NCI-H2107 (cell line): ENCODE measurements at regions not wholly inside any gene's neighbourhood (a gene's known extent, or its start where the extent isn't known, plus 50 kb on each side); places are given as distances from the start of the nearest gene placed in this dataset.

ENCODE experiments used
- DNase-seq: peaks from one replicate; lab custom pipeline; 2025; lab: John Stamatoyannopoulos, UW

DNA sequence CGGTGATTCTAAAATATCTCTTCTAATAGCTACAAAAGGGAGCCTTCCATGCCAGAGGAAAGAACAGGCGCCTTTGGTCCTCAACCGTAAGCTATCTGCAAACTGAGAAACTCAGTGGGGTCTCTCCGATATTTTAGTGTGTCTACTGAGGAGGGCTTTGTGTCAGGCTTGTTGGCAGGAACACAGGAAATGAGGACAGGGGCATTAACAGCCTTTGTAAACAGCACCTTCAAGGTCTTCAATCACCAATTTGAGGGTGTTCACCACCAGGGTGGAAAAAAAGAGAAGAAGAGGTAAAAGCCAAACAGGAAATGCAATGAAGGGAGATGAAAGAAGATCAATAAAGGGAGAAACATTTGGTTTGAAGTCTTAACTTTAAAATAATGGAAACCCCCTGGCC is 580.1 kb upstream of the SALL1 start:
- DNase-seq, result no peak

DNA sequence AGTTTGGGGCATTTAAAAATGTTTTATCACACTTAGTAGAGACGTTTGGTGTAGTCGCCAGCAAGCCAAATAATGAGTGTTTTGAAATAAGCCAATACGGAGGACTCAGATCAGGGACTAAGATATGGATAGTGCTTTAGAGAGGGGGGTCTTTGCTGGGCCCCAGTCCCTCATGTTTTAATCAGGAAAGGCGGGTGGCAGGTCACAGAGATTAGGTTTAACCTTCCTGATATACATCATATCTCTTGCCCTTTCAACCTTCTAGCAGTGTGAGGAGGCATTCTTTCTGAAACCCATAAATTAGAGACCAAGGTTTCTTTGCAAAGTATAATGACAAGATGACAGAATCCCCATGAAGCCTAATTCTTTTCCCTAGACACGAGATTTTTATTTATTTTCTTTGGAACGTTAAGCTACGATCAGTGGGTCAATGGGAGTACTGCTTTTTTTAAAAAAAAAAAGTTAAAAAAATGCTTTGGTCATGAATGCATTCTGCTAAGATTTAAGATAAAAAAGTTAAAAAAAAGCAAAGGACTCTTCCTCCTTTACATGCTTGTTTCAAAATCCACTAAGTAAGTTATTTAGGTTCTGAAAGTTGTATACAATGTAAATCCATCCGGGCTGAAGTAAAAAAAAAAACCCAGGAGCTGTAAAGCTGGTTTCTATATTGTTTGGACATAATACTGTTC is 572.1 kb upstream of the SALL1 start:
- no peak for DNase-seq

- no peak for DNase-seq
Measured at GRCh38 chr16:51722467-51722866, 571.4 kb upstream of the SALL1 start.

DNA sequence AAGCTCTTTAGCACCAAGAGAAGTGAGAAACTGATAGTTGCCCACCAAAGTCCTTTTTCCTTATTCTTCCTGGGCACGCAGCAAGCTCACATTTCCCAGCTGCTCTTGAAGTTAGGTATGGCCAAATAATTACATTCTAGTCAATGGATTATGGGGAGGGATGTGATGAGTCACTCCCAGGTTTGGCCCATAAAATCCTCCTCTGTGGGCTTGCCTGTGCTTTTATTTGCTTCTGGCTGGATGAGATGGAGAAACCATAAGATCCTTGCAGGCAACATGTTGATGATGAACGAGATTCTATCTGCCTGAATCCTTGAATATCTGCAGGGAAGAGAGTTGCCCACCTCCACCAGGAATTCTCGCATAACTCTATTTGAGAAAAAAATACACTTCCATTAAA is 568.3 kb upstream of the SALL1 start:
- DNase-seq, result no peak

DNA sequence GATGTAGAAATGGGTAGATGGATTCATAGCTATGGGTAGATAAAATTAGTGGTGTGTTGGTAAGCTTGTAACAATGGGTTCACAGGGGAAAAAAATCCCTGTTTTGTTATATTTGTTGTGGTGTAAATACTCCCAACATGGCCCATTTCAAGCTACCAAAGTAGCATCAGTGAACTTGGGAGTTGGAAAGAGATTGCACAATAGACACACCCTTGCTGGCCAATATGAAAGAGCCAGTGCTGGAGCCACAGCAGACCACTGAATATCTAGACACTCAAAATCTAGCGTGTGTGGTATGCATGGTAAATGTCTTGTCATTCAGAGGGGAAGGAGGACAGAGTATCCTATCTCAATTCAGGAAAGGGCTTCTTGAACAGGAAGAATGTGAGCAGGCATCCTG is 565.1 kb upstream of the SALL1 start:
- DNase-seq, result no peak

GRCh38 chr16:51713502-51713901 is 562.4 kb upstream of the SALL1 start:
- no peak for DNase-seq

DNA sequence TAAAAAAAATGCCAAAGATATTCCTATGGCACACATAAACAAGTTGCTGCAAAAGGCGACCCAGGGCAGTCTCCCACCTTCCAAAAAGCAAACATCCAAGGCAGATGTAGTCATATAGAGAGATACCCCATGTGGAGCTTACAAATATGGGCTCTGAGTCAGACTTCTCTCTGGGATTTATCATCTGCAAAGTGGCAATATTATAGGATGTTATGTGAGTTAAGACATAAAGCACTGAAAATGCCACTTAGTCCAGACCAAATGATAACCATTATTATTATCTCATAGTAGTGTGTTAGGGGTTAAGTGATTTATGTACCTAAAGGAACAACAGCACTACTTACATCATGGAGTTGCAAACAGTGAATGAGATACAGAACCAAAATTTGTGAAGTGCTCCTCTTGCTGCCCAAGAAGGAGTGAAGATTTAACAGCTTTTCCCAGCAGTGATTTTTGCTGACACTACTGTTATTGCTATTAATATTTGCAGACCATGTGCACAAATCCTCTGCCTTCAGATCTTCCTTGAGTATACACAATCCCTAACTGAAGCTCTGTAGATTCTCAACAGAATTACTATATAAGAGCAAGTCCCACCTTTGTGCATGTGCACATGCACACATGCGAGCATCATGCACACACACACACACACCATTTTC is 560.0 kb upstream of the SALL1 start:
- no peak for DNase-seq

DNA sequence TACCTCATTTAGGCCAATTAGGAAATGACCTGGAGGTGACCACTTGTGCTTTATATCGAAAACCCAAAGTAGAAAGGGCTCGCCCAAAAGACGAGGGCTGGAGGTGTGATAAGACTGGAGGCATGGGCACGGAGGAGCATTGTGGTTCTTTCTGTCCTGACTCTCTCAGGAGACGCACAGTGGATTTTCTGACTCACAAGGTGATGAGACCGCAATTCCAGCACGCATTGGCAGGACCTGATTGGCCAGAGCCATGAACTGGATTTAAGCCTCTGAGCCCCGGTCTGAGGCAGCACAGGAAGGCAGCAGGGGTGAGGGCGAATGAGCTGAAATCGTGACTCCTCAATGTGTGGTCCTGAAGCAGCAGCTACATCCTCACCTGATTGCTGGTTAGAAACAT is 559.1 kb upstream of the SALL1 start:
- no peak for DNase-seq

GRCh38 chr16:51708861-51709260 is 557.8 kb upstream of the SALL1 start:
- no peak for DNase-seq

DNA sequence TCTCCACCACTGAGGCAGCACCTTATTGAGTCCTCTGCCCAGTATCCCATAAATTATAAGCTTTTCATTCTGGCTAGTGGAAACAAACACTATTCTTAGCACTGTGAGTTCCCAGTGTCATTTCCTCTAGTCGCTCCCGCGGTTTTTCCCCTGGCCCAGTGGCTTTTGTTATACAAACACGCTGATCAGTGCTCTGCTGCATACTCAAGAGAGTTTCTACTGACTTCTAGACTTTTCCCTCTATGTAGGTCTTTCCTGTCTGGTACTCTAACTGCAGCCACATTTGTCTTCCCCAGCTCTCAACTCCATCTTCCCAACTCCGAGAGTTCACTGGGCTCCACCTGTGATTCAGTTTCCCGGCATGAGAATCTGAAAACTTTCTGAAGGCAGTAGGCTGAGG is 556.6 kb upstream of the SALL1 start:
- DNase-seq, result no peak

DNA sequence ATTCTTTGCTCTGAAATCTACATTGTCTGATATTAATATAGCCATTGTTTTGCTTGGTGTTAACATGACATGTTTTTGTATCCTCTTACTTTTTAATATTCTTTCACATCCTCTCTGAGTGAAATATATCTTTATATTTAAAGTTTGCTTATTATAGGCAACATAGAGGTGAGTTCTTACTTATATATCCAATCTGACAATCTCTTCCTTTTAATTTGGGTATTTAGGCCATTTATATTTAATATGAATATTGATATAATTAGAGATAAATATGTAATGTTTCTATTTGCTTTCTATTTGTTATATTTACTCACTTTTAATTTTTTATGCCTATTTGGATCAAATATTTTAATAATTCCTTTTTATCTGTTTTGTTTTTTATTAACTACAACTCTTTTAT is 554.1 kb upstream of the SALL1 start:
- DNase-seq, result no peak

- DNase-seq, result no peak
Measured at GRCh38 chr16:51701025-51701424, 550.0 kb upstream of the SALL1 start.

- no peak for DNase-seq
Measured at GRCh38 chr16:51699686-51700396, 548.8 kb upstream of the SALL1 start.

DNA sequence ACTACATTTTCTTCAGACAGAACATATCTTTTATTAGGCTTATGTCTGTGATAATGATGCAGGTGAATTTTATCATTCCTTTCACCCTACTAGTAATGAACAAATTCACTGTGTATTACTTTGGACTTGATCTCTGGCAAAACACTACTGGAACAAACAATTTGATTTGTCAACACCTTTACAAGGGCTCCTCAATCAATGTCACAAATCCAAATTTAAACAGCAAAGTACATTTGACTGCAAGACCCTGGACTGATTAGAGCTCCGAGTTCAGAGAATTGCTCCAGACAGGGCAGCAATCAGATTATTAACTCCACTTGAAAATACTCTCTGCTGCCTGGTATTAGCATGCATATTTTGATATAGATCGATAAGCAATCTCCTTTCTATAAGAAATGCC is 547.6 kb upstream of the SALL1 start:
- DNase-seq, result no peak

GRCh38 chr16:51697454-51697853 is 546.4 kb upstream of the SALL1 start:
- DNase-seq, result no peak

DNA sequence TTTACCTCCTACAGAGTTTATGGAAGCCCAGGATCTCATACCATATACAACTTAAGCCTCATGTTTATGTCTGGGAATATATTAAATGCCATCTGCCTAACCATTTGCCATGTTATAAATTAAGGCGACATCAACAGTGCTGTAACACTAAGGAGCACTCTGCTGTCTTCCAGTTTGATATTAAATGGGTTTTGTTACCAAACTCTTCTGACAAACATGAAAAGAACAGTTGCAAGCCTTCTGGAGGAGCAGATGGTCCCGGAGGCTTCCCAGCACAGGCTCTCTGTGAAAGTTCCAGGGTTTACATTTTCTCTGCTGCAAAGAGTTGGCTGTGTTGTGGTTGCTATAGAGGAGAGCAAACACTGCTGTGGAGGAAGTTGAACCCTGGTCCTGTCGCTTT is 545.3 kb upstream of the SALL1 start:
- no peak for DNase-seq

GRCh38 chr16:51691109-51691508 is 540.0 kb upstream of the SALL1 start:
- DNase-seq, result no peak

- DNase-seq, result no peak
Measured at GRCh38 chr16:51685498-51685897, 534.4 kb upstream of the SALL1 start.

DNA sequence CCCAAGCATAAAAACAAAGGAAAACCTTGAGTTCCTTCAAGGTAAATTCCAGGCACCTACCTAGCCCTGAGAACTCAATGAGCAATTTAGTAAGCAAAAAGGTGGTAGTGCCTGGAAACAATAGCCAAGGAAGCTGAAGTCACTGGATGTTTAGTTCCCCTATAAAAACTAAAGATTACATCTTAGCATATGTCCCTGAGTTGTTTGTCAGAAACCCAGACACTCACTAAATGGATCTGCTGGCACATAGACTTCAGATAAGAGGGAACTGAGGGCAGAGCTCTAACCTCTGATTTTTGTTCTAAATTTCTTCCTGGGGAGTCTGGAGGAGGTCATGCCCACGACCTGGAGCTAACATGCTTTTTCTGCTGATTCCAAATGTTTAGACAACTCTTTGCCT is 532.8 kb upstream of the SALL1 start:
- no peak for DNase-seq

GRCh38 chr16:51682905-51683304 is 531.8 kb upstream of the SALL1 start:
- no peak for DNase-seq

DNA sequence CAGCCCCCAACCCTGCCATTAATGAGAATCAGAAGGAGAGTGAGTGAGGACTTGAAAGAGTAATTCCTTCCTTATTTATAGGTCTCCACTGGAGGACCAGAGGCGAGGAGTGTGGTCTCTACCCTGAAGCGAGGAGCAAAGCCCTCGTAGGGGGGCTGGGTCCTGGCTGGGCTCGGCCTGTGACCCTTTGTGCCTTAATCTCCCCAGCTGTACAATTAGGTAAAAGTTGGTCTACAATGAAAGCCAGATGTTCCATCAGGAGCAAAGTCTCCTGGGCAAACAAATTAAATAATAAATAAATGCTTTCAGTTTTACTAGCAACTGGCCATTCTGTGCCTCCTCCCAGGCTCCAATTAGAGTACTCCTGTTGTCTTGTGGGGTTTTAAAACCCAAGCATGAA is 523.5 kb upstream of the SALL1 start:
- DNase-seq, result no peak

DNA sequence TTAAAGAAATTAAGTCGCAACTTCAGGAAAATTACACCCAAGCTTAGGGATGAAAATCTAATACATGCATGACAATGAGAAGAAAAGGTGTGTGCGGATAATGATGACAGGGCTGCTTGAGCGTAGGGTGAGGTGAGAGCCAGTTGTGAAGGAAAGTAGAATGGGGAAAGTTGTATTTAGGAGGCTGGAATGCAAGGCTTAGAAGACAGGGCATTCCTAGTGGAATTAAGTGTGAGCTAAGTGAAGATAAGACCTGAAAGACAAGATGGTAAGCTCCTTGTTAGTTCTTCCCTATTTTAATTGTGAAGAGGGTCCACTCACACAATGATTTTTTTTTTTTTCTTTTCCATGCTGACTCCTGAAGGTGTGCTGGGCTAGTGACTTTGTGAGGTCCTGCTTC is 519.5 kb upstream of the SALL1 start:
- DNase-seq, result no peak

DNA sequence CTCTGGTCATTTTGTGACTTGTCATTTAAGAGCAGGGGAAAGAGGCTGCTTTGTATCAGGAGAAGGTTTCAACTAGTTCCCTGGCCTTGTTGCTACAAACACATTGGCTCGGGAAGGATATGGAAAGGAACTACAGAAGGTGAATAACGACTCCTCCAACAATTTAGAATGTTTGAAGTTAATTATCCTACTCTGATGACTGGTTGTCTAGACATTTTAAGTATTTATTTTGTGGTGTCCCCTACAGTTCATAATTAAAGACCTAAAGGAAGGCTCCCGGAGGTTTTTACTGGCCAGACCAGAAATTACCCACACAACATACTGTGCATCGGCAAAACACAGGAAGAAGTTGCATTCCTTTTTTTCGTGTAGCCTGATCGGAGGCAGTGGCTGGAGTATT is 515.8 kb upstream of the SALL1 start:
- no peak for DNase-seq

- no peak for DNase-seq
Measured at GRCh38 chr16:51666074-51666473, 515.0 kb upstream of the SALL1 start.
